ENCODE measurements at regions not wholly inside any gene's neighbourhood (a gene's known extent, or its start where the extent isn't known, plus 50 kb on each side); places are given as distances from the start of the nearest gene placed in this dataset.

DNA sequence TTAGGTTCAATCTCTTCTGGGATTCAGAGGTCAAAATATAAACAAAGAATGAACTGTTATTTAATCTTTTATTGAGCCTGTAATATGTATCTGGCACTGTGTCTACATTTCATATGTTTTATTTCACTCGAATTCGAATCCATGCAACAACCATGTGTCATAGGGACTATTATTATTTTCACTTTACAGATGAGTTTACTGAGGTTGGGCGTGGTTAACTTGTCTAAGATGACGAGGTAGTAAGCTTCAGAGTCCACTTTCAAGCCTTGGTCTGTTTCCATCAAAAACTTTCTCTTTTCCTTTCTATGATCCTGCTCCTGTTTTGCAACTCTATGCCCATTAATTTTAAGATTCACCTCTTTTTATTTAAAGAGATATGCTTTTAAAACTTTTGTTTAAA lies 55.2 kb upstream of the DMAC1 start:
- no peak for DNase-seq

Measured in activated gamma-delta T cell (primary cell).